GM23248 (cell line): ENCODE measurements at regions not wholly inside any gene's neighbourhood (a gene's known extent, or its start where the extent isn't known, plus 50 kb on each side); places are given as distances from the start of the nearest gene placed in this dataset.

ENCODE experiments used
- DNase-seq: peaks from one replicate; pipeline ENCODE4 v3.0.0-alpha.2; 2015
- H2AFZ ChIP-seq: fragments of 200-600 bp; sonication (generic); 2 replicates; pipeline ENCODE4 v1.6.1; 2016; ENCODE audit warnings: antibody characterized with exemption
- H3F3A ChIP-seq: fragments of 200-600 bp; sonication (generic); 2 replicates; pipeline ENCODE4 v1.6.1; 2016; ENCODE audit warnings: mild to moderate bottlenecking, antibody characterized with exemption, mixed run types; ENCODE audit not compliant: insufficient read depth
- H3K27ac ChIP-seq: fragments of 200-600 bp; sonication (generic); 2 replicates; pipeline ENCODE4 v1.5.1; 2016; ENCODE audit warnings: mild to moderate bottlenecking
- H3K27me3 ChIP-seq: fragments of 200-600 bp; sonication (generic); replicated peaks from 2 replicates; pipeline ENCODE4 v1.6.1; 2016; ENCODE audit warnings: mild to moderate bottlenecking; ENCODE audit not compliant: insufficient read depth
- H3K36me3 ChIP-seq: fragments of 200-600 bp; sonication (generic); 2 replicates; pipeline ENCODE4 v1.6.1; 2016; ENCODE audit warnings: low read depth, mild to moderate bottlenecking
- H3K4me1 ChIP-seq: fragments of 200-600 bp; sonication (generic); 2 replicates; pipeline ENCODE4 v1.6.1; 2016; ENCODE audit warnings: mild to moderate bottlenecking; ENCODE audit not compliant: insufficient read depth
- H3K4me2 ChIP-seq: fragments of 200-600 bp; sonication (generic); one replicate; pipeline ENCODE4 v1.6.1; 2016; ENCODE audit warnings: mild to moderate bottlenecking; ENCODE audit not compliant: unreplicated experiment
- H3K4me3 ChIP-seq: fragments of 200-600 bp; sonication (generic); 2 replicates; pipeline ENCODE4 v1.5.1; 2016; ENCODE audit warnings: mild to moderate bottlenecking
- H3K79me2 ChIP-seq: fragments of 200-600 bp; sonication (generic); 2 replicates; pipeline ENCODE4 v1.6.1; 2016; ENCODE audit warnings: mild to moderate bottlenecking; ENCODE audit not compliant: insufficient read depth
- H3K9ac ChIP-seq: fragments of 200-600 bp; sonication (generic); 2 replicates; pipeline ENCODE4 v1.6.1; 2016; ENCODE audit warnings: mild to moderate bottlenecking
- H3K9me2 ChIP-seq: fragments of 200-600 bp; sonication (generic); 2 replicates; pipeline ENCODE4 v1.6.1; 2016; ENCODE audit warnings: mixed run types, mild to moderate bottlenecking, moderate library complexity; ENCODE audit not compliant: insufficient read depth
- H3K9me3 ChIP-seq: fragments of 200-600 bp; sonication (generic); one replicate; pipeline ENCODE4 v1.6.1; 2017; ENCODE audit warnings: low read depth
- H4K20me1 ChIP-seq: fragments of 200-600 bp; sonication (generic); 2 replicates; pipeline ENCODE4 v1.6.0; 2016; ENCODE audit not compliant: insufficient read depth
- EZH2 ChIP-seq: fragments of 200-600 bp; sonication (generic); IDR thresholded peaks from 2 replicates; pipeline ENCODE4 v1.6.1; 2018; ENCODE audit warnings: antibody characterized with exemption, mild to moderate bottlenecking; ENCODE audit not compliant: insufficient read depth, poor library complexity, severe bottlenecking
- EZH2phosphoT487 ChIP-seq: fragments of 200-600 bp; sonication (generic); IDR thresholded peaks from 2 replicates; pipeline ENCODE4 v1.6.1; 2018; ENCODE audit warnings: antibody characterized with exemption, moderate library complexity, mild to moderate bottlenecking, low read depth; ENCODE audit not compliant: insufficient read depth
- WGBS, 2 experiments: methylation state at CpG; one replicate each; pipeline ENCODE4 v1.1.6; 2015 to 2017; ENCODE audit warnings: low lambda C conversion rate in 2 of 2, low coverage in 1 of 2; ENCODE audit errors: missing lambda C conversion rate in 2 of 2; 5-methylcytosine and 5-hydroxymethylcytosine counted together
- in situ Hi-C: fragments of 300-500 bp; cut with MboI; formaldehyde crosslinking; loops from 2 replicates; pipeline ENCODE4 v1.15.0; 2020

DNA sequence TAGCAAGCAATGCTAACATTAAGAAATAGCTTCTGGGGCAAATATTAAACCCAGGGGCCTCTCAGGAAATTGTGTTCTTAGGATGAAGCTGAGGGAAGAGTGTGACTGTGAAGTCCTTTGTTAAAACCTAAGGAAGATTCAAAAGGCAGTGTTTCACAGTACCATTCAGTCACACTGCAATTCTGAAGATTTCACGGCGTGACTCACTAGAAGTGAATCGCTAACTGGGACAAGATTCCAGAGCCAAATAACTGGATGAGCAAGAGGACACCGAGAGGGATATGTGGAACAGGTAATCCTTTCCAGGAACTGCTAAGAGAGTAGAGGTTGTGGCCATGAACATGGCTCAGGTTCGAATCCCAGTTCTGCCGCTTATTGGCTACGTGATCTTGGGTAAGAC is 61.8 kb upstream of the SMAD3 start:
- H3K27ac ChIP-seq, result no peak overlapping the region
- no peaks in the 10 kb centered on the region for H3K4me1 ChIP-seq
- peak; percentile 68 for DNase-seq
- no peak overlapping the region for H3K4me3 ChIP-seq
- TF ChIP-seq EZH2phosphoT487 (no peak), EZH2 (no peak)
- no peak overlapping the region for H3K4me2 ChIP-seq
- 0 out of 2 replicates have a peak, but pooled peaks cover 5% of the 10 kb centered on the region for H3F3A ChIP-seq
- no peaks in the 10 kb centered on the region for H3K27me3 ChIP-seq
- H3K9me2 ChIP-seq, result no peaks in the 10 kb centered on the region
- WGBS, 2 experiments, result 84 to 86% methylated on average over 7 of the region's 7 CpGs
- H2AFZ ChIP-seq, result no peak overlapping the region
- in situ Hi-C loops, result no loop called here
- no peaks in the 10 kb centered on the region for H3K79me2 ChIP-seq
- no peaks in the 10 kb centered on the region for H3K9me3 ChIP-seq
- no peak overlapping the region for H3K9ac ChIP-seq
- H3K36me3 ChIP-seq, result no peaks in the 10 kb centered on the region
- H4K20me1 ChIP-seq, result no peaks in the 10 kb centered on the region

DNA sequence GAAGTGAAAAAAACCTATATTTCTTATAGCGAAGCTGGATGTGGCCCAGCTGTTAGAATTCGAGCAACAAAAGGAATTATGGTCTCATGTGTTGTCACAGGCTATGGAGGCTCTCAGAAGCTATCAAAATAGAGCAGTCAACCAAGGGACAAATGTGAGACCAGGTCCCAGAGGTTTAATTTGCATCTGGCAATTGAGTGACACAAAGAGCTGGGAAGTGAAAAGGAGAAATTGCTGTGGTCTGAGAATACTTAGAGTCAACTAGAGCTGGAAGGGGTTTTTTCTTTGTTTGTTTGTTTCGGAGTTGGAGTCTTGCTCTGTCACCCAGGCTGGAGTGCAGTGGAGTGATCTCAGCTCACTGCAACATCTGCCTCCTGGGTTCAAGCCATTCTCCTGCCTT is 61.3 kb upstream of the SMAD3 start:
- no peaks in the 10 kb centered on the region for H3K36me3 ChIP-seq
- H3K4me3 ChIP-seq, result no peak overlapping the region
- 91 to 96% methylated on average over 3 of the region's 3 CpGs for WGBS, 2 experiments

DNA sequence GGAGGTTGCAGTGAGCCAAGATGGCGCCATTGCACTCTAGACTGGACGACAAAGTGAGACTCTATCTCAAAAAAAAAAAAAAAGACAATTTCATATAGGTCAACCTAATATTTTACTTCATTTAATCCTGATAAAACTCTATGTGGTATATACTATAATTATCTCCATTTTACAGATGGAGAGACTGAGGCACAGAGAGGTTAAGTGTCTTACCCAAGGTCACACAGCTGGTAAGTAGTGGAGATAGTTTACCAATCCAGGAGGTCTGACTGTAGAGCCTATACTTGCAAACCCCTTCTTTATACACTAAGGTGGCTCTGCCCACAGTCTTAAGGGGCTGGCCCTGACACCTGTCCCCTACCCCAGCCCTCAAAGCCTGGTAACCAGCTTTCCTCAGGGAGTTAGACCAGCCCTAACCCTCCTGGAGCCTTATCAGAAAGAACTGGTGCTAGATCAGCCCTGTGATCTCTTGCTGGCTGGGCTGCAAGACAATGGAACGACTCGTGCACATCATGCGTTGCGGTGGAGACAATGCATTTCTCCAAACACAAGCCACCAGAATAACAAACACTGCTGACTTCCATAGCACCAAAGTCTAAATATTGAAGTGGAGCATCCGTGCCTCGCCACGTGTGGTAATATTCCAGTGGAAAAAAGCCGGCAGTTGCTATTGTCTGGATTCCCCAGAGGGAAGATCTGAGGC is 60.0 kb upstream of the SMAD3 start:
- Histone ChIP-seq H3F3A (0 out of 2 replicates have a peak, but pooled peaks cover 5% of the 10 kb centered on the region), H3K79me2 (no peaks in the 10 kb centered on the region), H3K27me3 (no peaks in the 10 kb centered on the region), H2AFZ (no peak overlapping the region), H3K4me3 (no peak overlapping the region), H4K20me1 (no peaks in the 10 kb centered on the region), H3K9me3 (no peaks in the 10 kb centered on the region), H3K4me1 (no peaks in the 10 kb centered on the region), H3K9me2 (no peaks in the 10 kb centered on the region), H3K36me3 (no peaks in the 10 kb centered on the region), H3K27ac (no peak overlapping the region), H3K4me2 (no peak overlapping the region), H3K9ac (no peak overlapping the region)
- DNase-seq, result no peak
- TF ChIP-seq EZH2phosphoT487 (no peak), EZH2 (no peak)
- WGBS, 2 experiments, result 84 to 86% methylated on average over 10 of the region's 10 CpGs
- in situ Hi-C loops, result no loop called here

More for the DNA sequence above, 61.3 kb upstream of the SMAD3 start:
- Histone ChIP-seq H3K79me2 (no peaks in the 10 kb centered on the region), H3K9me3 (no peaks in the 10 kb centered on the region), H2AFZ (no peak overlapping the region), H3K4me2 (no peak overlapping the region), H3K9ac (no peak overlapping the region), H3K27me3 (no peaks in the 10 kb centered on the region), H4K20me1 (no peaks in the 10 kb centered on the region), H3K27ac (no peak overlapping the region), H3K9me2 (no peaks in the 10 kb centered on the region), H3F3A (0 out of 2 replicates have a peak, but pooled peaks cover 5% of the 10 kb centered on the region), H3K4me1 (no peaks in the 10 kb centered on the region)
- DNase-seq, result no peak
- in situ Hi-C loops, result no loop called here
- TF ChIP-seq EZH2phosphoT487 (no peak), EZH2 (no peak)

DNA sequence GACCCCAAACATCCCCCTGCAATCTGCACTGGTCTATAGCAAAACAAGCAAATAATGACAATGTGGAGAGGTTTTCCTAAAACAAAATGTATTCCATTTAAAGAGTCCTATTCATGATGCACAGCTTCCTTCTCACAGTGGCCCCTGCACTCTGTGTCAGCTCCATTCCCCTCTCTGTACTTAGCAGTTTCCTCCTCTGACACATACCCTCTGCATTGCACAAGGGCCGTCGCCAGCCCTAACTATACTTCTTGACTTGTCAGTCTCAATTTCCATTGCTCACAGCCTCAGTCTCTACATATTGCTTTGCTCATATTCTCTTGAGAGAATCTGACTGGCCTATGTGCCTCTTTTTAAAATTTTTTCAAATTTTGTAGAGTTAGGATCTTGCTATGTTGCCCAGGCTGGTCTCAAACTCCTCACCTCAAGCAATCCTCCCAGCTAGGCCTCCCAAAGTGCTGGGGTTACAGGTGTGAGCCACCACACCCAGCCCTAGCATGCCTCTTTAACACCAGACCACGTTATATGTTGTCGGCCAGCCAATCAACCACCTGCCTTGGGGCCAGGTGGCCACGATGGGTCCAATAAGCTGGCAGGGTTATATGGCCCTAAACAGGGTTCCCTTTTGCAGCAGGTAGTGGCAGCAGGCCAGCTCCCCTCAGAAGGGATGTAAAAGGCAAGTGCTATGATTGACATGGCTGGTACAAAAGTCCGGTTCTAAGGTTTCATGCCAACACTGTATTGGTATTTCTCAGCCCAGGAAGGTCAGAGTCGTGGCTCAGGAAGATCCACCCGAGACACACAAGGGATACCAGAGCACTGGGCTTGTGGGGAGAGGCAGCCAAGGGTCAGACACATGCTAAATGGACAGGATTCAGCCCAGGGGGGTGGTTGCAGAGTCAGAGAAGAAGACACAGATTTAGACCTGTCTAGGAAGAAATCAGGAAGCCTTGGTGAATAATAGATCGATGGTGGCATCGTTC is 59.0 kb upstream of the SMAD3 start:
- no peak for DNase-seq
- Histone ChIP-seq H3F3A (0 out of 2 replicates have a peak, but pooled peaks cover 5% of the 10 kb centered on the region), H3K79me2 (no peaks in the 10 kb centered on the region), H3K4me3 (no peak overlapping the region), H3K9me2 (no peaks in the 10 kb centered on the region), H3K9ac (no peak overlapping the region), H3K9me3 (no peaks in the 10 kb centered on the region), H3K27me3 (no peaks in the 10 kb centered on the region), H3K36me3 (no peaks in the 10 kb centered on the region), H3K4me2 (no peak overlapping the region), H3K27ac (no peak overlapping the region), H3K4me1 (no peaks in the 10 kb centered on the region), H2AFZ (no peak overlapping the region), H4K20me1 (no peaks in the 10 kb centered on the region)
- in situ Hi-C loops, result no loop called here
- 84 to 91% methylated on average over 10 of the region's 10 CpGs for WGBS, 2 experiments
- no peak for TF ChIP-seq EZH2
- TF ChIP-seq EZH2phosphoT487, result no peak
